GM18507 (cell line): ENCODE measurements at regions not wholly inside any gene's neighbourhood (a gene's known extent, or its start where the extent isn't known, plus 50 kb on each side); places are given as distances from the start of the nearest gene placed in this dataset.

Experiments used
- DNase-seq: peaks from one replicate; pipeline ENCODE4 v3.0.0; 2011; ENCODE audit warnings: low read depth; ENCODE audit not compliant: insufficient read length; ENCODE audit errors: extremely low spot score
- FAIRE-seq: peaks from 2 replicates; lab custom pipeline; 2011; peaks lifted over from hg19 to GRCh38; lab: Jason Lieb, UNC

DNA sequence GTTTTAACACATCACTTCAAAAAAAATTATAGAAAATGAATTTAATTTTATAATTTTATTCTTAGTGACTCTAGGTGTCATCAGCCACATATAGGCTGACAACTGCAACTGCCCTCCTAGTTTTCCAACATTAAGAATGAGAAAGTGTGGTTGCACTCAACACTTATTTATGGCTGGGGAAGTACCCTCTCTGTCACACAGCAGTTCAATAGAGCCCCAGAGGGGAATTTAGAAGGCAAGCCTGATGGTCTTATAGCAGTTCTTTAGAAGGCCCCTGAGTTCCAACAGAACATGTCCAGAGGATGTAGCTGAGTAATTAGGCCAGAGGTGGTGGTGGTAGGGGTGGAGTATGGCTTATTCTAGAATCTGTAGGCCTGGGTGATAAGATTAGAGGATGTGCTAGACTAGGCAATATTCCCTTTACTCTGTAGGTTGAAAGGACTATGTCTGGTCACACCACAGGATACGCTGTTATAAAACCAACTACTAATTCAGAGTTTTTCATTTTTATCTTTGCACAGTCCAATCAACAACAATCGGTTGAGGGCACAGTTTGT lies 226.5 kb upstream of the CITED2 start:
- peak; percentile 17 for DNase-seq

DNA sequence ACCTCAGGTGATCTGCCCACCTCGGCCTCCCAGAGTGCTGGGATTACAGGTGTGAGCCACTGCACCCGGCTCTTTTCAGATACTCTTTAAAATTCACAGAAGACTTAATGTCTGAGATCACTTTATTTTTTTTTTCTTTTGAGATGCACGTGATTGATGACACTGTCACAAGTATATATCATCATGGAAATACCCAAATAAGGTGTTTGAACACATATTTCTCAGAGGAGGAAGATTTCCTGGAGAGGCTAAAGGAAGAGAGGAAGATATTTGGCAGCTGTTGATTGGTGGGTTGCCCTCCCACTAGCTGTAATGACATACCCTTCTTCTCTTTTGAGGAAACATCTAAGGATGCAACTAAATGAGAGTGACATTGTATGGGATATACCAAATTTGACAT lies 225.9 kb upstream of the CITED2 start:
- FAIRE-seq (no peak), DNase-seq (no peak)

More for the DNA sequence above, 226.5 kb upstream of the CITED2 start:
- peak; percentile 72 for FAIRE-seq

DNA sequence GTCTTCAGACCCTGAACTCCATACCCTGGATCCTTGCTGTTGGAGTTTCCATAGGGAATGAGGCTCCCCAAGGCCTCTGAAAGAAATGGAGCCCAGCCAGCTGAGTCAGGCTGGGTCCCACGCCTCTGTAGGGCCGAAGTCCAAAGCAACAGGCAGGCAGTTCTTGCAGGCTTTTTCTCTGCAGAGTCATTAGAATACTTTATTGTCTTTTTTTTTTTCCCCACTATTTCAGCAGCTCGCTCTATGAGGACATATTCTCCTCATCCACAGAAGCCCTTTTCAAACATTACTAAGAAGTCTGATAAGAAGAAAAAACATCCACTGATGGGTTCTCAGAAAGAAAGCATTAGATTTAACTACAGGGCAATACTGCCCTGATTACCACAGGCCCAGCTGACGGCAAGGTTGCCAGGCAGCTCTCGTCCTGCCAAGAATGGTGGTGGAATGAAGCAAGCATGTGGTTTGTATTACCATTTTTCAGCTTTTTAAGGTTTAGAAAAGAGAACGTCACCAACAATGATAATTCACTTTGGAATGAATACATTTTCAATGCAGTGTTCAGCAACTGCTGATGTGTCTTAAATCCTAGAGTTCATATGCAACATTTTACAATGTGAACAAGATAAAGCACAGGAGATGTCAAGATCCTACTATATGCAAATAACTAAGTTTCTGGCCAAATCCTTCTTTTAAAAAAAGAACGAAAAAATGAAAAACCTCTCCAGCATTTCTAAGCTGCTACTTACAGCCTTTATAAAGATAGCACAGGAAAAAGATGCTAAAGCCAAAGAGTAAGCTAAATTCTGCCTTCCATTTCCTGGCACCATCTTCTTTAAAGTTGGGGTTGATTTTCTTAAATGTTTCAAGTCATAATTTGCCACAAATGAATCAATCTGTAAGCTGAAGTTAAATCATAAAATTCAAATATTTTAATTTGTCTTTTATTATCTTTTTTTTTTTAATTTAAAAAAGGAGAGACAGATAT lies 223.6 kb upstream of the CITED2 start:
- FAIRE-seq: no peak
- DNase-seq: no peak

DNA sequence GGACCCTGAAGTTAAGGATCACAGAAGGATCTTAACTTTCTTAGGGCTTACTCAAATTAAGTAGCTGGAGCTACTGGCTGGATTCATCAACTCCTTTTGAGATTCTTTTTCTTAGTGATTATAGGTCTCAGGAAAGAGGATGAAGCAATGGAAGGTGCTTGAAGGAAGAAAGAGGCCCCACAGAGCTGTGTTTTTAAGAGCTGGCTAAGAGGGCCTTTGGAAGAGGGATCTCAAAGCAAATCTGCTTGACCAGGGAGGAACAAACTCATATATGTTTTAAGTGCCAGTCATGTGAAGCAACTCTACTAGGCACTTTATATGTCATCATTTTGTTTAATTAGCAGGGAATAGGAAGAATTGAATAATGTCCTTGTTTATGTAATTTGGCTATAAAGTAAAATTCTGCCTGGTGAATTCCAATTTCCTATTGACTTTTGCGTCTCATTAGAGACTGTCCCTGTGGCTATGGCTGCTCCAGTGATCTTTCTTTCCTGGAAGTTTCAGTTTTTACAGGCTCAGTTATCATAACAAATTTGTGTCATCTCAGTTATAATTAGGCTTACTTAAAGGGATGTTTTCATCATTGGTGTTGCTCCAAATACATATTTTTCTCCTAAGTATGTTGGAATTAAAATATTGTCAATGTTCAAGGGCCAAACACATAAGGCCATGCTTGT lies 222.8 kb upstream of the CITED2 start:
- DNase-seq (no peak), FAIRE-seq (no peak)

DNA sequence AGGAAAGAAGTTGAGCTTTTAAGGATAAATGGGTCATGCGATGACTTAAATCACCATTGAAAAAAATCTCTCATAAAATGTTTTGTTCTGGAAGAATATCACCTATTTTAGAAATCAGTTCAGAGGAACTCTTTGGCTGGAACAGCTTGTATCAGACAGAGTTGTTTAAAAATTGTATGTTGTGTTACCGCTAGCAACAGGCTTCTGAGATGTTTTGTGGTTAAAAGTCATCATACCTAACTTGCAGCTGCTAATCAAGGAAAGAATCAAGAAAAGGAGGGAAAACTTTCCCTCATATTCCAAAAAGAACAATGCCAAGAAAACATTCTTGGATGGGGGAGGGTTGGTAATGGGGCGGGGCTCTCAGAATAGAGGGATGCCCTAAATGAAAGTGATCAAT lies 220.7 kb upstream of the CITED2 start:
- FAIRE-seq (no peak), DNase-seq (no peak)

DNA sequence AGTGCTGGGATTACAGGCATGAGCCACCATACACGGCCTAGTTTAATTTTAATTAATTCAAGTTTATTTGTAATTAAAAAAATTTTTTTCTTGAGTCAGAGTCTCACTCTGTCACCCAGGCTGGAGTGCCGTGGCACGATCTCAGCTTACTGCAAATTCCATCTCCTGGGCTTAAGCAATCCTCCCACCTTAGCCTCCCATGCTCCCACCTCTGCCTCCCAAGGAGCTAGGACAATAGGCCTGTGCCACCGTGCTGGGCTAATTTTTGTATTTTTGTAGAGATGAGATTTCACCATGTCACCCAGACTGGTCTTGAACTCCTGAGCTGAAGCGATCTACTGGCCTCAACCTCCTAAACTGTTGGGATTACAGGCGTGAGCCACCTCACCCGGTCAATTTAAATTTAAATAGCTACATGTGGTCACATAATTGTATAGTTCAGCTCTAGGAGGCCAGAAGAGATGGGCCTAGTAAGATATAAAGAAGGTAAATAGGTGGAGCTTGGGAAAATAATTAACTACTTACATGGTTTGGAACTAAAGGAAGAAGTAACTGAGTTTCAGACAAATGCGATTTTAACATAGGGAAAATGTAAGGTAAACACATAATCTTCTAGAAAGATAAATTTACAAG lies 220.0 kb upstream of the CITED2 start:
- FAIRE-seq (no peak), DNase-seq (no peak)

DNA sequence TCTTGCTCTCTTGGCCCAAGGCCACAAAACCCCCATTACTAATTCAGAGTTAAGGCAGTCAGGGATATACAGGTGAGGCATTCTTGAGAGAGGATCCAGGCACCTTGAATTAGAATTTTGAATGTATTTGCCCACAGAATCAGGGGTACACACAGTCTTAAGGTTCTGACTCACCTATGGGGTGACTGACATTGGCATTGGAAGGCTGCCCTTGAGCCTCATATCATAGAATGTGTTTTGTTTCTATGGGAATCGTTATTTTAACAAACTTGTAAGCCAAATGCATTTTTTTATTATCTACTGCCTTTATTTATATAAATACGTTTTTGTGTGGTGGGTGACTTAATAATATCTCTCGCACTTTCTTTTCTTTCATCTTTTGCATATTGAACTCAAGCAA lies 218.6 kb upstream of the CITED2 start:
- no peak for DNase-seq
- no peak for FAIRE-seq

DNA sequence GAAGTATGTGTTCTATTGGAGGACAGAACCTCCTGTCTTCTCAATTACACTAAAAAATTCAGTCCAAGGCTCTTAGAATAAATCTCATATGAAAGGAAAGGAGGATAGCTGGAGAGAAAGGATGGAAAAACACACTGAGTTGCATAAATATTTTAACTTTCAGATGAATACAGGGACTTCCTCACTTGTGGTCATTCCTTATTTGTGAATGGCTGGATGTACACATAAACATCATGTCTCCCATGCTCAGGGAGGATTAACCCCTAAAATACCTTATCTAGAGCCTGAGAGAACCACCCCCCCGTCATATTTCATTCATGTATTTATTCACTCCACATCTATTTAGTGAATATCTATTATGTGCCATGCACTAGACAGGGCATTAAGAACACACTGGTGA lies 217.6 kb upstream of the CITED2 start:
- DNase-seq: no peak
- FAIRE-seq: no peak

DNA sequence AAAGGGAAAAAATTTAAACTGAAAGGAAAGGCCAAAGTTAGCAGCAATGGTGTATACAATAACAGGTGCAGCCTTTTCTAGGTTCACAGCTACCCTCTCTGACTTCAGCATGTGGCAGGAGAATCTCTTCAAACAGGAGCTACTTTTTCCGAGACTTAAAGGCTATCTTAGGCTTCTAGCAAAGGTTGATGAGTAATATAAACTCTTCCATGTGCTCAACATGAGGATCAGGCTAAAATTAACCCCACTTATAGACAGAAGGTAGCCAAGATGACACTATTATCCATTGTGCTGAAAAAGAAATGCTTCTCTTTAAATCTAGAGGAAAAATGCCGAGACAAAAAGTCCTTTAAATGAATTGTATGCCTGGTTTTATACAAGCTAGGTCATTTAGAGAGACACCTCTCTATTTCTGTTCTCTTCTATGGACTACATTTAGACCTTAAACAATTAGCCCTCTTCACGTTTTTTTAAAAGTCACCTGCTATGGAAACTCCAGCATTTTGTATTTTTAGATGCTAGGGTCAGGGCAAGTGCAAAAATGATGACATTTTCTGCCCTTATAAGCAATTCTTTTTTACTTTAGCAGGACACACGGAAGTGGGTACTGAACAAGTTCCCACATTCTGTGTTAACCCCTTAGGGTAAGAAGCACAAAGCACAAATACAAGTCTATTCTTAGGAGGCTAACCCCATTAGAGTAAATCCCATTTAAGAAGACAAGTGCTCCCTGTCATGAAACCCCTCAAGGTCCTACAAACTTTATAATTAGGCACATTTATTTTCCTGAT lies 216.8 kb upstream of the CITED2 start:
- DNase-seq: no peak
- FAIRE-seq: no peak

DNA sequence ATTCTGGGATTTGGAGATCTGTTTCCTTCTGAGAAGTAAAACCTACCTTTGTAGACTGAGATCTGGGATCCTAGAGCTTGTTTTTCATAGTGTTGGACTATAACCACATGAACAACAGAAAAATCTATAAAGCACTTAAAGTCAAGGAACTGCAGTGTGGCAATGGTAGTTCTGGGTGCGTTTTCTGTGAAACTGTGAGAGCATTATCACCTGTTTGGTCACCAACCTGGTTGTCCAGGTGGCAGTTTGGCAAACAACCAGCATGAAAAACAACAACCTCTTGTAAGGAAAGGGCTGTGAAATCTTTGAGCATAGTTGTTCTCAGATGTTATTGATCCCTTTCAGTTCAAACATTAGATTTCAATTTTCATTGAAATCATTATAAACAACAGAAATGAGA lies 215.8 kb upstream of the CITED2 start:
- DNase-seq: no peak
- no peak for FAIRE-seq

DNA sequence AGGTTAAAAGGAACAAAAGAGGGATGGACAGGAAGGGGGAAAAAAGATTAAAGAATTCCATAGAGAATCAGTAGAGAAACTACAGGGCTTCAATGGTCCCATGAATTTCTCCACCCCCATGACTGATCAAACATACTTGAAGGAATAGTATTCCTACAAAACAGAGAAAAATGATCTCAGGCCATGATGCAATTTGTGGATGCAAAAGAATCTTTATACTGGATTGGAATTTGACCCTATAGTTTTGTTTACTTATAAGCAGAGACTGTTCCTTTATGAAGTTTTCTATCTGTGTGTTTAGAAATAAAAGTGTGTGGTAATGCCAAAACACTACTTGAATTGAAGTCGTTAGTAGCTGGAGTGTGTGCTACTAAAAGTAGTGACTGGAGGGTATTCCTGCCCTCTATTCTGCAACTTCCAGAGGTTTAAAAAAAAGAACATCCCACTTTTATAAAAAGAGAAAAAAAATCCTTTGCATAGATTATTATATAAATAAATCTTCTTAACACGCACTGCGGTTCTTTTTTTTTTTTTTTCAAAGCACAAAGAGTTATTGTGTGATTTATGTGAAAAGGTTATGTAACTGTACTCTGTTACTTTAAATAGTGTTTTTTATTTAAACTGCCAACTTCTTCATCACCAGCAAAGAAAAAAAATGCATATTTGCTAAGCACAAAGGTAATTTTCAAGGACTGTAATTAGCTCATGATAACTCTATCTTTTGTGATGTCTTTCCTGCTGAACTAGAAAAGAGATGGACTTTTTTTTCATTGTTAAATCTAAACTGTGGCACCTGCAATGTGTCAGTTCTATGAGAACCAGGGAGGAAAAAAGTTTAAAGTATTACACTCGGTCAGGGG lies 214.5 kb upstream of the CITED2 start:
- FAIRE-seq (no peak), DNase-seq (no peak)

DNA sequence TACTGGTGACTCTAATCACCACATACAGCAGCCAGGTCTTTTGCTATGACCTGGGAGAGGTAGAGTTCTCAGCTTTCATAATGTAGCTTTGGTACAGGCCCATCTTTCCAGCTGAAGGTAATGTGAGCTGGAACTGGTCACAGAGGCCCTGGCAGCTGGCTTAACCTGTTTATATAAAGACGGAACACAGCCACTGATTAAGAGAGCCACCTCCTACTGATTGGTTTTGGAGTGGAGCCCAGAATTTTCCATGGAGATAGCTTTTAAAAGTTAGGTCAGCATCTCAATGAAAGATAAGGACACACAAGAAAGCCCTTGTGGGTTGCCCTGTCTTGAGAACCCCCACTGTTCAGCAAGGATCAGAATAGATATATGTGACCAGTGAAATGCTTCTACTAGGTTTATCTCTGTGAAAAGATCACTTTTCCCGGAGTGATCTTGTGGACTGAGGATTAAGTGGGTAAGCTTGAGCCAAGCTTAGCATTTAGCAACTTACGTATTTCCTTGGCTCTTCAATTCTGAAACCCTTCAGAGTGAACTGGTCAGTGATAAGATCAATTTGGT lies 213.7 kb upstream of the CITED2 start:
- DNase-seq (no peak), FAIRE-seq (no peak)

DNA sequence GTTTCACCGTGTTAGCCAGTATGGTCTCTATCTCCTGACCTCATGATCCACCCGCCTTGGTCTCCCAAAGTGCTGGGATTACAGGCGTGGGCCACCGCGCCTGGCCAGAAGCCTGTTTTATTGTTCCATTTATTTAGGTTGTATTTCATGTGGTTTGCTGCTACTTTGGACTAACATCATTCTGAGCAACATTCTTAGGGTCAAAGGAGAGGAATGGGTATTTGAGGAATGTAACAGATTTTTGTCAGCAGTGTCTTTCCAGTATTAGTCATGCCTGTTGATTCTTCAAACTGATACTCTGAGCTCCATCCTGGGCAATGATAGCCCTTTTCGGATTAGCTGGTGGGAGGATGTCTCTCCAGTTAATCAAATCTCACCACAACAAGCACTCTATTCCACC lies 213.0 kb upstream of the CITED2 start:
- no peak for DNase-seq
- no peak for FAIRE-seq

DNA sequence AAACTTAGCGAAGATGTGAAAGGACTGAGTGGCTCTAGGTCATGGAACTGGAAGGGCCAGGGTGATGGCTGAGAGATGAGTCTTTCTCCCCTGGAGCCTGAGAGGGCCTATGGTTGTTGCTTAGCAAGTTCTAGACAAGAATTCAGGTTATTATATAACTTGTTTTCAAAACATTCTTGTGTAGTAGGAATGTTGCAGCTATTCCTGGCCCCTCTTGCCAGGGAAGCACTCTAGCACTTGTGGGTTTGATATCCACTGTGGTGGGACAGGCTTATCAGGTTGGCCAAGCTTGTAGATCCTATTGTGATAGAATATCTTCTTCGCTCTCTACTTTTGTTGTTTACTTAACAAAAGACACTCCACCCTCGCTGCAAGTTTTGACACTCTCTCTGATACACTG lies 211.8 kb upstream of the CITED2 start:
- no peak for DNase-seq
- no peak for FAIRE-seq

DNA sequence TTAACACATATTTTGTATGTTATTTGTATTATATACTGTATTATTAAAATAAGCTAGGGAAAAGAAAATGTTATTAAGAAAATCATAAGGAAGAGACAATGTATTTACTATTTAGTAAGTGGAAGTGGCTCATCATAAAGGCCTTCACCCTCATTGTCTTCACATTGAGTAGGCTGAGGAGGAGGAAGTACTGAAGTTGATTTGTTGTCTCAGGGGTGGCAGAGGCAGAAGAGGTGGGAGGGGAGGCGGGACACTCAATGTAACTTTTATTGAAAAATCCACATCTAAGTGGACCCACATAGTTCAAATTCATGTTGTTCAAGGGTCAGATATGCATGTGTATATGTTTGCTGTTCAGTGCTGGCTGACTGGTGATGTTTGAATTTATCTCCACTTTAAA lies 210.2 kb upstream of the CITED2 start:
- DNase-seq (no peak), FAIRE-seq (no peak)

DNA sequence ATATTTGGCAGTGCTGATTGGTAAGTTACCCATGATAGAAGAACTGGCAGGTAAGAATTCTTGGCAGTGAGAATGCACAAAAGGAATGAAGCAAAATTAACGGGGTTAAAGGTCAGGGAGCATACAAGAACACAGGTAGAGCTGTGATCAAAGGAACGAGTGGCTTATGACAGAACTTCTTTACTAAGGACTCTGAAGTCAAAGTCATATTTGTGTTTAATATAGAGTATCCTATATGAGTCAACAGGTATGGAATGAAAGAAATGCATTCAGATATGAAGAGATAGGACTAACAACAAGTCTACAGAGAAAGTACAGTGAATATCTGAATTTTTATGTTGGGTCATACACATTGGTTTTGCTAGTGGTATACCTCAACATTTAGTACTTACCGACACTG lies 209.0 kb upstream of the CITED2 start:
- DNase-seq: no peak

DNA sequence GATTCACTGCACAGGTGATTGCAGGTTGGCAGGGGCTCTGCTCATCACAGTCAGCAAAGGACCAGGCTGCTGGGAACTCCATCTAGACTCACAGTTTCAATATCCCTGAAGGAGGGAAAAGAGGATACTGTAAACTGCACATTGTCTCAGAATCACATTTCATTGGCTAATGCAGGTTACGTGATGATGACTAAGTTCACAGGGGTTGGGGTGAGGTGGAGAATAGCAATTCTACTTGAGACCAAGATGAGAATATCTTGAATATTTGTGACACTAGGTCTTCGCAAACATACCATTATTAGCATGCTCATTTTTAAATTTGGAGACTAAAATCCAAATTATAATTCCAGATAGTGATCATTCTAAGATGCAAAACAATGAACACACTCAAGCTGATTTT lies 208.5 kb upstream of the CITED2 start:
- no peak for DNase-seq
- FAIRE-seq: no peak

More for the DNA sequence above, 209.0 kb upstream of the CITED2 start:
- no peak for FAIRE-seq

DNA sequence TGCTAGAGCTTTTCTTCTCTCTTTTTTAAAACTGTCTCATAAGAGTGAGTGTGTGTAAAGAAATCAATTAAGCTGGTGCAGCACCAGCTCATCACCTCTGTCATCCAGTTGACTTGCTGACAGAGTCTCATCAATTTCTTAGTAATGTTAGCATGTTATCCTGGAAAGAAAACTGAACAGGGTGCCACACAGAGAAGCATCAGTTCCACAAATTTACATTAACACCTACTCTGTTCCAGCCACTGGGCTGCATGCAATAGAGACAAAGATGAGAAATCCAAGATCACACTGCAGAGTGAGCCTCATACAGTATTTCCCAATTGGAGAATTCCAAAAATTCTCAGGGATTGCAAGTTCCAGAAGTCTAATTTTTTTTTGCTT lies 207.0 kb upstream of the CITED2 start:
- DNase-seq (no peak), FAIRE-seq (no peak)
